OCI-LY7 (cell line): ENCODE measurements at regions not wholly inside any gene's neighbourhood (a gene's known extent, or its start where the extent isn't known, plus 50 kb on each side); places are given as distances from the start of the nearest gene placed in this dataset.

Experiments
- EZH2phosphoT487 ChIP-seq: fragments of 200-600 bp; sonication (generic); IDR thresholded peaks from 2 replicates; pipeline ENCODE4 v1.6.1; 2018; ENCODE audit warnings: low read depth, borderline replicate concordance, mild to moderate bottlenecking, mixed run types, antibody characterized with exemption, low read length, moderate library complexity, mixed read lengths
- TF ChIP-seq, protein P1 (sequence below): fragments of 200-600 bp; sonication (generic); conservative IDR thresholded peaks from 2 replicates; pipeline ENCODE4 v1.5.1; 2014; ENCODE audit warnings: mild to moderate bottlenecking, antibody characterized with exemption, low read length, moderate library complexity, mixed read lengths

GRCh38 chr2:150357770-150358467 is 129.5 kb downstream of the RND3 start:
- TF ChIP-seq, protein P1, sequence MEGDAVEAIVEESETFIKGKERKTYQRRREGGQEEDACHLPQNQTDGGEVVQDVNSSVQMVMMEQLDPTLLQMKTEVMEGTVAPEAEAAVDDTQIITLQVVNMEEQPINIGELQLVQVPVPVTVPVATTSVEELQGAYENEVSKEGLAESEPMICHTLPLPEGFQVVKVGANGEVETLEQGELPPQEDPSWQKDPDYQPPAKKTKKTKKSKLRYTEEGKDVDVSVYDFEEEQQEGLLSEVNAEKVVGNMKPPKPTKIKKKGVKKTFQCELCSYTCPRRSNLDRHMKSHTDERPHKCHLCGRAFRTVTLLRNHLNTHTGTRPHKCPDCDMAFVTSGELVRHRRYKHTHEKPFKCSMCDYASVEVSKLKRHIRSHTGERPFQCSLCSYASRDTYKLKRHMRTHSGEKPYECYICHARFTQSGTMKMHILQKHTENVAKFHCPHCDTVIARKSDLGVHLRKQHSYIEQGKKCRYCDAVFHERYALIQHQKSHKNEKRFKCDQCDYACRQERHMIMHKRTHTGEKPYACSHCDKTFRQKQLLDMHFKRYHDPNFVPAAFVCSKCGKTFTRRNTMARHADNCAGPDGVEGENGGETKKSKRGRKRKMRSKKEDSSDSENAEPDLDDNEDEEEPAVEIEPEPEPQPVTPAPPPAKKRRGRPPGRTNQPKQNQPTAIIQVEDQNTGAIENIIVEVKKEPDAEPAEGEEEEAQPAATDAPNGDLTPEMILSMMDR, result no peak
- no peak for TF ChIP-seq EZH2phosphoT487
